Inflammatory macrophage treated with lipopolysaccharide for 4 hours (primary cell): ENCODE measurements at regions not wholly inside any gene's neighbourhood (a gene's known extent, or its start where the extent isn't known, plus 50 kb on each side); places are given as distances from the start of the nearest gene placed in this dataset.
A peak's percentile ranks its signal among the peaks of the same experiment; 100 is the strongest.

Experiments used
- DNase-seq: peaks from one replicate; pipeline ENCODE4 v3.0.0-alpha.2; 2020

DNA sequence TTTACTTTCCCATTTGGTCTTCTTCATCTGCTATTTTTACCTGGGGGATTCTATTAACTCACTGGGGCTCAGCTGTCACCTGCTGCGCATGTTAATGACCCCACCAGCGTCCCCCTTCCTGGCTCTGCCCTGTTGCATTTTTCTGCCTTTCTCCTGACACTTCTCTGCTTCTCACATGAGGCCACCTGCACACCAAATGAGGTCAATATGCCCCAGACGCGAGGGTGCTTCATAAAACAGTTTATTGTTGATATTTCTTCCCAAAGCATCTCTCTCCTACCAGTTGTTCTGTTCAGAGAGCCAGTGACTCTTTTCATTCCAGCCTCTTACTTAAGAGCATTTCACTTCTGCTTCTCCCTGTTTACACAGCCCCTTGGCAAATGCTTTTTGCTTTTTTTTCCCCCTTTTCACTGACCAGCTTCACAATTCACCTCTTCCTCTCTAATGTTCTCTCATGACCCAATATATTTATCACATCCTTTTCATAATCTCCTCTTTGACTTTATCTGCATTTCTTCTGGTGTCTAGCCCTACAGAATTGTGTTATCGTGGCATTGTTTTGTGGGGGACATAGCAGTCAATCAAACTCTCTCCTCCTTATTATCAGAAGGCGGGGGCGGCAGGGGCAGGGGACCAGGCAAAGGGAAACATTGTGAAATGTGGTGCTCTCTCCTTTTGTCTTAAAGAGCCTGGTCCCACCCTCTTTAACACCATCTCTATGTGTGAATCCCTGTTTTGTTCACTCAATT lies 545.8 kb upstream of the CITED2 start:
- peak; percentile 76 for DNase-seq

DNA sequence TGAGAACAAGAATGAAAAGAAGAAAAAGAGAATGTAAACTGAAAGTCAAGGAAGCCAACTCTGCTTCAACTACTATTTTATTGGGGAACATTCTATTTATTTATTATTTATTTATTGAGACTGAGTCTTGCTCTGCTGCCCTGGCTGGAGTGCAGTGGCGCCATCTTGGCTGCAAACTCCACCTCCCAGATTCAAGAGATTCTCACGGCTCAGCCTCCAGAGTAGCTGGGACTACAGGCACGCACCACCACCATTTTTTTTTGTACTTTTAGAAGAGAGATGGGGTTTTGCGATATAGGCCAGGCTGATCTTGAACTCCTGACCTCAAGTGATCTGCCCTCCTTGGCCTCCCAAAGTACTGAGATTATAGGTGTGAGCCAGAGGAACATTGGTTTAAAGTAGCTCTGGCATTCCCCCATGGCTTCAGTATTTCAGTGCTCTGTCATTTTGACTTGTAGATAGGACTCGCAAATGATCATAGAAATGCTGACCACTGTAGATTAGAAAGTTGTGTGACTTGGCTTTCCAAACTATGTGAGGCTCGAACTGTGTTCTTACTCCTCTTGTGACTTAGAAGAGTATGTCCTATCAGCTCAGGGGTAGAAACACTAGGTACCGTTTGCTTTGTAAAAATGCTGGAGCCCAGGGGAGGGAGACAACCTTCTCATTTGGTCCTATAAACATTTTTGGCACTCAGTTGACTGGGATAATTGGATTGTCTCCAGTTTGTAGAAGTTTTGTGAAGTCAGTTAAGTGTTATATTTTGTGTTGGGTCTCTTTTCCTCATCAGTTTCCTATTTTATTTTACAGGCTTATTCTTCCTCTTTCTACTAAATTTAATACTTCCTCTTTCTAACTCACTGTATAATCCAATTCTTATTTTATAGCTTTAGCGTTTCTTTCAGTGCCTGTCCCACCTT lies 544.9 kb upstream of the CITED2 start:
- DNase-seq: peak; percentile 32

DNA sequence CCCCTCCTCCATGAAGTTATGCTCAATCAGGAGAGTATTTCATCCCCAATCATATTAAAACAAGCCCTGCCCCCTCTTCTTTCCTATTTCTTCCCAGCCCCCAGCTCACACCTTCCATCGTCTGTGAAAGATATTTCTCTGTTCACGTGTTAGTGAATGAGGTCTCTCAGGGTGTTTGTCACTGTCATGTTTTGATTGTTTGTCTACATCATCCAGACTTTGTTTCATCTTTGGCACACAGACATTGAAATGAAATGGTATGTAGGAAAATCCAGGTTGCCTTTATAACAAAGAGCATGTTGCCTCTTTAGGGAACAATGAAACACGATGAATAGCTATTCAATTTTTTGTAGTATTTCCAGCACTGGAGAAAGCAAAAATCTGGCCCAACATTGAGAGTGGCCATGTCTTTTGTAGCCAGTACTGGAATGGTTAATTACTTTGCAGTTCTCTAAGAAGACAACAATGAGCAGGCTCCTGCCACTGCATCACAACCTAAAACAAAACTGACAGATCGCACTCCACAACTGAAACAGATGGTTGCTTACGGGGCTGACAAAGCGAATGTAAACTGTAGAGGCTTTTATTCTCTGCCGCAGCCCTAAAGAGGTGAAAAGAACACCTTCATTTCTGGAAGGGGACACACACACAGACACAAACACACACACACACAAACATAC lies 543.6 kb upstream of the CITED2 start:
- DNase-seq: no peak

GRCh38 chr6:139914910-139915309 lies 540.5 kb upstream of the CITED2 start:
- DNase-seq: no peak

GRCh38 chr6:139912735-139913400 lies 538.4 kb upstream of the CITED2 start:
- no peak for DNase-seq

DNA sequence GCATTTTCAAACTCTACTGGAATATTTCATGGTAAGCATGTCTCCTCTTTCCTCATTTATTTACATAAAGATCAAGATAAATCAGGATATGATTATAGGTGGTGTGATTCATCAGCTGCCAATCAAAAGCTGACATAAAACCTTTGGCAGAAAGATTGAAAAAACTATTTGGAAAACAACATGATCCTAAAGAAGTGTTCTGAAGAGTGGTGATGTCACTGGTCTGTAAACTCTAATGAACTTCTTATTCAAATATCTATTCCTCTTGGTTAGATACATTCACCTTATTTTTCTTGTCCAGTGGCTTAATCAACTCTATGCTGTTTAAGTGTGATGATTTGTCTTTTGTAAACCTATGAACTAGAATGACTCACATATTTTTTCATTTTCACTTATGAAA lies 535.5 kb upstream of the CITED2 start:
- no peak for DNase-seq

DNA sequence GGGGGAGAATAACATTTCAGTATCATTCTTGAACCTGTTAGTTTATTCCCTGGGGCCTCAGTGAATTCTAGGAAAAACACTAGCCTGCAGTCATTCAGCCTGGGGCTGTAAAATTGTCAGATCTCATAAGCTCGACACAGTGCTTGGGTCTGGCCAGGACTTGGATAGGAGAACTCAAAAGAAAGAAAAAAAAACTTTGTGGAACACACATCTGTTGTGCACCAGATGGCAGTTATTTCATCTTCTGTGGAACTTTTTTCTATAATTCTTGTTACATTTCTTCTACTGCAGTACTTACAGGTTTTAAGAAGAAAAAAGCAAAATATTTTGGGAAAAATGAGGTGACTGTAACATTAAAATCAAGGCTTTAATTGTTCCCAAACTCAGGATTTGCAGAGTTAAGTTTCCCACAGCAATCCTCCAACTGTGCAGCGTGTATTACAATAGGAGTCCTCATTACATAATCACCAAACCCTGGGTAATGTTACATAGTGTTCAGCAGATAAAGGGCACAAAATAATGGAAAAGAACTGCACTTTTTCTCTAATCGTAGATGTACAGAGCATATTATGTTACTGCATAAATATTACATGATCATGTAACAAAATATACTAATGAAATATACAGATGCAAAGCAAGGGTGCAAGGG lies 531.1 kb upstream of the CITED2 start:
- DNase-seq: no peak

DNA sequence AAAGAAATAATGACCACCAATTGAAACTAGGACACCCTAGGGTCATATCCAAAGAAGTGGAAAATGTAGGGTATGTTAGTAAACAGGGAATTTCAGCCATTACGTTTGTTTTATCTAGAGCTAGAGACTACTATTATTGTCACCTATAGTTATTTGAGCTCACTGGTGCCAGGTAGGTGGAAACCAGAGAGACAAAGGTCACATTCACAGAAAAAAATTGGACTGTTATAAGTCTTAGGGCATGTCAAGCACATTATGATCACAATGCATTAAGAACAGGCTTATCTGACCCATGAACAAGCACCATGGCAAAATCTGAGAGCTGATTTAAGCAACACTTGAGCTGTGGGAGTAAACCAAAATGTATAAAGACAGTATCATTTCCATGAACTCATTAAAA lies 530.1 kb upstream of the CITED2 start:
- DNase-seq: no peak

- DNase-seq: peak; percentile 51
Measured at GRCh38 chr6:139904158-139904533, 529.7 kb upstream of the CITED2 start.

DNA sequence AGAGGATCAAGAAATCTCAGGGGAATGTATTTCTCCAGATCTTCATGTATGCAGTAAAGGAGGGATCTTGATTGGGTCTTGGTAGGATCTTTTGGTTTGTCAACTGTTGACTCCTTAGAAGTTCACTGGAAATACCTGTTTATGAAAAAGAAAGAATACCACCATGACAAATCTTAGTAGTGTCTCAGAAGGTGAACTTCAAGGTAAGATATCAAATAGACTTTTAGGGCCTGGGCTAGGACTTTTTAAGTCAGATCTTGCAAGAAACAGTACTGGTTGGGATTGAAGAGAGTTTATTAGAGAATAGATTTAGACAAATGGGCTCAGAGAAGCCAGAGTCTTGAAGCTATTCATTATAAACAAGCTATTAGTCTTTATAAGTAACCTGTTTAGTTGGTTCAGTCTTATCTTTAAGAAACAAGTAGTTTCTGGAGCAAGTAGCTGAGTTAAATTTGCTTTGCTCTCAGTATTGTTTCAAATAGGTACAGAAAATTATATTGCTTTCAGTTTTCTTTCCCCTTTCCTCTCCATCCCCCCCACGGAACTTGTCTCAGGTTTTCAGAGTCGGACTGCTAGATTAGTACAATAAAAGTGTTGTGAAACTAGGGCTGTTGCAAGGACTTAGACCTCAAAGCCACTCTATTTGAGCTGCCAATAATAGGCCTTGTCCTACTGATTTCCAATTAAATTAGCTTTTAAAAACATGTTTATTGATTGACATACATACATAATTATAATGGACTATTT lies 529.1 kb upstream of the CITED2 start:
- DNase-seq: peak; percentile 86

- DNase-seq: no peak
Measured at GRCh38 chr6:139895205-139895793, 520.9 kb upstream of the CITED2 start.

DNA sequence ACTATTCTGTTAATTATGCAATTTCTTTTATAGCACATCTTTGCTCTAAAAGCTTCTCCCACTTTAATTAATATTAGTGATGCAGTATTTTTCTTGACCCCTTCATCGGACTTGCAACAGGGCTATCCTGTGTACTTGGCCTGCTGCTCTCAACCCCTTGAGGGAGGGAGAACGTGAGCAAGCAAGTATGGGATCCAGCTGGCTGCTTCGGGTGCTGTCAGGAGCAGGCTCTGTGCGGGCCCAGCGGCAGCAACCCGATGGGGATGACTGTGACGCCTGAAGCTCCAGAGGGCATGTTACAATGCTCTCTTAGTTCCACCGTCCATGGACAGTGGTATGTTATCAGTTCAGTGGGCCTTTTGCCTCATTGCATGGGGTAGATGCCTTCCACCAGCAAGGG lies 519.8 kb upstream of the CITED2 start:
- DNase-seq: no peak

GRCh38 chr6:139891471-139891870 lies 517.0 kb upstream of the CITED2 start:
- no peak for DNase-seq

GRCh38 chr6:139888681-139889122 lies 514.3 kb upstream of the CITED2 start:
- no peak for DNase-seq

DNA sequence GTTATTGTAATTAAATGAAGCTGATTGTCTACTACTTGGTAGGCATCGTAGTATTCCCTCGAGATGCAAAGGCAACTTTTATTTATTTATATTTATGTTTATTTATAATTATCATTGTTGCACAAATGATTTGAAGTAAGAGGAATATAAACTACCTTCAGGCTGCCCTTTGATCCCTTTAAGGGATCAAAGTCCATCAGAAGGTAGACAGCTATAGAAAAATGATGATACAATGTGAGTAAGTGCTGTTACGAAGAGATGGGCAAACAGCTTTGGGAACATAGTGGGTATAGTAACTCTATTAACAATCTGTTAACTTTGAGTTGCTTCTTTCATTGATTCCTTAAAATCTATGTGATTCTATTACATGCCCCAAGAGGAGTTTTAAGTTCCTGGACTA lies 512.8 kb upstream of the CITED2 start:
- no peak for DNase-seq

DNA sequence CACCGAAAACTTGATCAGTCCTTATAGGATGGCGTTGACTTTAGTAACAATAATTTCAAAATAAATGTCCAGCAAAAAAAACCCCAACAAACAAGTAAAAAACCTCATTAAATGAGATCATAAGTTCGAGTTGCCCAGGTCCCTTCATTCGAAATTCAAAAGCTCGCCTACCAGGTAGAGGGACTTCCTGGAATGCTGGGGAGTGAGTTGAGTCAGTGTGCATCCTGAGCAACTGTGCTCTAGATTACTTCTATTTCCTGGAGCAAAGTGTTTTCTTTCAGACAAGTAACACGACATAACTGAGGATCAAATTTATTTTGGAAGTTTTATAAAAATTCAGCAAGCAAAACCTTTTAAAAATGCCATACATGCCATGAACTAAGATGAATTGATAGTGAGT lies 511.9 kb upstream of the CITED2 start:
- DNase-seq: no peak

- no peak for DNase-seq
Measured at GRCh38 chr6:139885909-139886308, 511.5 kb upstream of the CITED2 start.

DNA sequence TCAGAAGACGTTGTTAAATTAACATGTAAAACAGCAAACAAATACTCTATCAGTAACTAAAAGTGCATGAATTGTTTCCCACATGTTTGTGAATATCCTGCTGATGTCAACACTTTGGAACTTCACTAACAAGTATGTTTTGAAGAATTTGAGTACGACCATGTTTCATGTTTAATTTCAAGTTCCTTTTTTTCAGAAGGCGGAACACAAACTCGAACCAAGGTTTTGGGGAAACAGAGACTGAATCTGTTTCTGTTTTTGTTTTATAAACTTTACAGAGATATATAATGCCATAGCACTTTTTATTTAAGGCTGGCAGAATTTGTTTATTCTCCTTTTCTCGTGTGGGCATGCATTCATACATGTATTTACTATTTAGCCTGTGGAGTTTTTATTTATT lies 509.3 kb upstream of the CITED2 start:
- DNase-seq: peak; percentile 89

DNA sequence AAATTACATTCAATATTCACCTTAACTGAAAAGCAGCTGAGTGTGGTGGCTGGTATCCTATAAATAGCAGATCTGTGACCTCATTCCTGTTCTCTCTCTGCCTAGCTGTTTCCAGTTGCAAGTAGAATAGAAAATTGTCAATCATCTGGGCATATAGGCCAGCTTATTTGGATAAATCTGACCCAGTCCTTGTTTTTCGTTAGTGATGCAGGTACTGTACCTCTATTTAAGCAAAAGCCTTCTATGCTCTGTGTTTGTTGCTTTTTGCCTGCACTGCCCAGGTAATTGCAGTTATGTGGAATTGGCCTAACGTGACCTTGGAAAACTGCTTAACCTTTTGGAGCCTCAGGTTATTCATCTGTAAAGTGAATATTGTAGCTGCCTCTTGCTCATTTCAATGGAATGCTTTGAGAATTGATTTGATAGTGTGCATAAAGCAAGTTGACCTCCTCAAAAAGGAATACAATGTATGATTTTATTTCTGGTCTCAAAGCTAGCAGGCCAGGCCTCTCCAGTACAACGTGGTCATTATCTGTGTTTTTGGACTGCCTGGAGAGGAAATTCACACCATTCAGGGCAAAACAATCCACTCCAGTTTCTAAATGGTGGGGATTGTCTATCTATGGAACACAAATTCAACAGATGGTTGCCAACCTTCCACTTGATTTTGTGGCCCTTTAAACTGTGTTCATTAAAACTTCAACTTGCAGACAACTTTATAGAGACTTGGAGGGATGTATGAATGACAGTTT lies 508.7 kb upstream of the CITED2 start:
- peak; percentile 22 for DNase-seq

GRCh38 chr6:139882234-139882633 lies 507.8 kb upstream of the CITED2 start:
- DNase-seq: peak; percentile 49
